GM18873 (cell line): ENCODE measurements at regions not wholly inside any gene's neighbourhood (a gene's known extent, or its start where the extent isn't known, plus 50 kb on each side); places are given as distances from the start of the nearest gene placed in this dataset.
"Not testable (repeated sequence)": the region's sequence is repeated elsewhere in the genome, so short reads cannot be mapped to it uniquely, and the experiment has no call there.

ENCODE experiments used
- ATAC-seq: cut with Tn5 transposase; IDR thresholded peaks from one replicate; pipeline ENCODE4 v1.9.1; 2021; ENCODE audit warnings: mild to moderate bottlenecking, moderate library complexity, moderate number of reproducible peaks; ENCODE audit not compliant: unreplicated experiment, low FRiP score

DNA sequence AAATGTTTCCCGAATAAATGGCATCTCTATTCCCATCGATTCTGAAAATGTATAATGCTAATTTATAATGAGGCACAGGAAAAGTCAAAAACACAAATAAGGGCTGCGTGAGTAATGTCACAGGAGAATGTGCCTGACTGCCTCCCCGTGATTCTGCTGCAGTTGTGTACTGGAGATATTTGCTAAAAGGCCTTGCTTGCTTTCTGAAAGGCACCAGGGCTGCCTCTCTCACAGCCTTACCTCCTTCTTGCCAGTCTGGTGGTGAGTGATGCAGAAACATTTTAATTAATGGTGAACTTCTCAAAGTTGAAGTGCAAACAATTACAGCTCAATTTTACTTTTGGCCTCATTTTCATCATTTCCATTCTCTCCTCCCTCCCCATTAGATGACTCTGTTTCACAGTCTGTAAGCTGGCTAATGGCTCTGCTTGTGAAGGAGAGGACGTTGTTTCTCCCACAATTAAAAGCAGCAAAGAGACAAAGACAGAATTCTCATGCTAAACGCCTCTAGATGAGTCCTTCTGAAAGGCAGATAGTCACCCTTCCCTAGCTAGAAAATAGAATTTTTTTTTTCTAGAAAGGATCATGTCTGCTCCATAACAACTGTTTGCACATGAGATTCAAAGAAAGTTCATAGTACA is 377.6 kb downstream of the MDFIC start:
- ATAC-seq: no peak

DNA sequence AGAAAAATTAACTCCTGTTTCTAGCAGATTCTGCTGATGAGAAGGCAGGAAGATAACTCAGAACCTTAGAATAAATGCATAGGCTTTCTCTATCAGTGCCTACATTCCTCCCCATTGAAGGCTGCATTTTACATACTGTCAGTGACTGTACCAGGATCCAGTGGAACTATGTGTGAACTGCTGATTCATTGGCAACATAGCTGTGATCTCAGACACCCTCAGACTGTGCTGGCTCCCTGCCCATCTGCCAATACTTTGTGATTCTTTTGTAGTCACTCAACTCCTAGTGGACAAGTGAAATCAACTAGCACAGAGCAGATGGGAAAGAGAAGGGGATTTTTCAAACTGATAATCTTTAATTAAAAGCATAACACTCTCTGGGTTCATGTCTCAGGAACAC is 375.8 kb downstream of the MDFIC start:
- ATAC-seq: no peak

DNA sequence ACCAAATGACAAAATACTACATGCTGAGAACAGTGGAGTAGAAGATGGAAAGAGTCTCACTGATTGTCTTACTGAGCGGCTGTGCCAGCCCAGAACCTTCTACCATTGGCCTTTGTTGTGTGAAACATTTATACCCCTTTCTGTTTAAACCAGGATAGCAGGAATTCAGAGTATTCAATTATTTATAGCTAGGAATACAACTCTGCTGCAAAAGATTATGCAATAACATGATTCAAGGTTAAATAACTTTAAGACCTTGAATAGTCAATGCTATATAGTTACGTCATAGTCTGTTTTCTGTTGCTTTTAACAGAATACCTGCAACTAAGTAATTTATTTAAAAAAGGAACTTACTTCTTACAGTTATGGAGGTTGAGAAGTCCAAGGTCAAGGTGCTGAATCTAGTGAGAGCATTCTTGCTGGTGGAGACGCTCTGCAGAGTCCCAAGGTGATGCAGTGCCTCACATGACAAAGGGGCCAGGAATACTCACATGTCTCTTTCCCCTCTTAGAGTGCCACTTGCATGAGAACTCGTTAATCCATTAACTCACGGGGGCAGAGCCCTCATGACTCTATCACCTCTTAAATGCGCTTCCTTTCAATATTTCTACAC is 371.8 kb downstream of the MDFIC start:
- ATAC-seq: no peak

DNA sequence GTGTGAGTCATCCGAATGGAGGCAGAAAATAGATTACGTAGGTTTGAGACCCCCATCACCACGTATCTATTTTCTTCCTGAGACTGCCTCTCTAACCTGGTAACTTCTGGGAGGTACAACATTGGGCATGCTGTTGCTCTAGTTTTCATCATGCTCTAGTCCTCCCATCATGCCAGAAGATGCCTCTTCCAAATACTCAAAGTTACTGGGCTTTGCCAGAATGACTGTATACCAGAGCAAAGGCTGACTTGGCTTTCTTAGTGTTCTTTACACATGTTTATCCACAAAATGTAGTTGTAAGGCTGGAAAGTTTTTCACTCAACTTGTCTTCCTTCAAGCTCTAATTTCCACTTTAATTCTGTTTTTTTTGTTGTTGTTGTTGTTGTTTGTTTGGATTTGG is 370.5 kb downstream of the MDFIC start:
- no peak for ATAC-seq

DNA sequence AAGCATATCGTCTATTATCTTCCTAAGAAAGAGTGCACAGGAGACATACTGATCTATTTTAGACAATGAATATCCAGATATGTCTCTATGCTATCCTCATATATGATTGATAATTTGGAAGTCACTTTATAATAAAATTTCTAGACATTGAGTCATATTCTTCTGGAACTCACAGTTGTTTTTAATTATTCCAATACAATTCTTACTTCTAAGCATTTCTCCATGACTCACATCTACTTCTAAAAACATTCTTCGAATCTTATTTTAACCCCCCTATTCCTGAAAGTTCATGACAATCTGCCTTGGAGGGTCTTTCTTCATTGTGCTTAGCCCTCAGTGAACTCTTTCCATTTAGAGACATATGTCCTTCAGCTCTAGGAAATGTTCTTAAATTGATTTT is 368.1 kb downstream of the MDFIC start:
- no peak for ATAC-seq

DNA sequence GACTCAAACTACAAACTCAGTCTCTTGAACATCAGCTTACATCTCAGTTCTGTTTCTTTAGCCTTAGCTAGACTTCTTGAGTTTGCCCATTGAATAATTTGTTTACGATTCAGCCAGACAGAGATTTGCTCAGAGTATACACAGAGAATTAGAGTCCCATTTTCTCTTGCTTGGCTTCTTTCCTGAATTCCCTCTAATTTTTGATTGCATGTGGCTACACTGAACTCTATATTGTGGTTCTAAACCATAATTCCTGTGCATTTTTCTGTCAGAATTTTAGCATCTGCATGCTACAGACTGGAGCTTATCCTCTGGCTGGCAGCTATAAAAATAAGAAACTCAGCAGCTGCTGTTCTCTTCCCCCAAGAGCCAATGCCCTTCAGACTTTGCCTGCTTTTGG is 354.9 kb downstream of the MDFIC start:
- no peak for ATAC-seq

DNA sequence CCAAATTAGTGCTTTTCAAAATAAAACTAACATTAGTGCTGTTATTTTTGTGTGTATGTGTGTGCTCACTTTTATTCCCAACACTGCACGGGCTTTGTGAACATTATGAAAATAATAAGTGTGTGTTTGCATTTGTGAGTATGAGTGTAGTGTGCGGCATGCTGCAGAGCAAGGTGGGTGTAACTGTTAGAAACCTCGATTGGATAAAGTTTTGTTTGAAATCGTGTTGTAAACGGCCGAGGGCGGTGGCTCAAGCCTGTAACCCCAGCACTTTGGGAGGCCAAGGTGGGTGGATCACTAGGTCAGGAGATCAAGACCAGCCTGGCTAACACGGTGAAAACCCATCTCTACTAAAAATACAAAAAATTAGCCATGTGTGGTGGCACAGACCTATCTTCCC is 352.0 kb downstream of the MDFIC start:
- ATAC-seq: not testable (repeated sequence)

DNA sequence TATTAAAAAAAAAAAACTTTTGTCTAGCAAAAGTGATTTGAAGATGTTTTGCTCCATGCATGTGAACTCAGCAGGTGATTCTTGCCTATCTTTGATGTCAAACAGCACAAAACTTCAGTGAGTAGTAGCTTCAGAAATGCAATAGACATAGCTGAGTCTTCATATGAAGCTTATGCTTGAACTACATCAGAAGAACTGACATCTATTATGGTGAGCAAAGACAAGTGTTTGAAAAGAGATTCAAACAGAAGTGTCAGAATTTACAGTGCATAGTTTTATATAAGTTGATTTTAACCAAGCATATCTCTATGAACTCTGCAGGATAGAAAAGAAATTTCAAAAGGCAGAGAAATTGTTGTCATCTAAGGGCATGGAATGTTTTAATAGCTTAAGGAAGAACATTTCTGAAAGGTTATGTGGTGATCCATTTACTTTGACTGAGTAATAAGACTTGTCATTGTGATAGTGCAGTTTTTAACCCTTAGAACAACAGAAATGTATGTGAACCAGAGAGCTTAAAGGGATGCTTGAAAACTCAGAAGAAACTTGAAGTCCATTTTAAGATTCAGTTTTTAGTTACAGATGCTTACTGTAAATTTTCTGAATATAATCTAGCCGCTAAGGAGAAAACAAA is 351.4 kb downstream of the MDFIC start:
- ATAC-seq: no peak

DNA sequence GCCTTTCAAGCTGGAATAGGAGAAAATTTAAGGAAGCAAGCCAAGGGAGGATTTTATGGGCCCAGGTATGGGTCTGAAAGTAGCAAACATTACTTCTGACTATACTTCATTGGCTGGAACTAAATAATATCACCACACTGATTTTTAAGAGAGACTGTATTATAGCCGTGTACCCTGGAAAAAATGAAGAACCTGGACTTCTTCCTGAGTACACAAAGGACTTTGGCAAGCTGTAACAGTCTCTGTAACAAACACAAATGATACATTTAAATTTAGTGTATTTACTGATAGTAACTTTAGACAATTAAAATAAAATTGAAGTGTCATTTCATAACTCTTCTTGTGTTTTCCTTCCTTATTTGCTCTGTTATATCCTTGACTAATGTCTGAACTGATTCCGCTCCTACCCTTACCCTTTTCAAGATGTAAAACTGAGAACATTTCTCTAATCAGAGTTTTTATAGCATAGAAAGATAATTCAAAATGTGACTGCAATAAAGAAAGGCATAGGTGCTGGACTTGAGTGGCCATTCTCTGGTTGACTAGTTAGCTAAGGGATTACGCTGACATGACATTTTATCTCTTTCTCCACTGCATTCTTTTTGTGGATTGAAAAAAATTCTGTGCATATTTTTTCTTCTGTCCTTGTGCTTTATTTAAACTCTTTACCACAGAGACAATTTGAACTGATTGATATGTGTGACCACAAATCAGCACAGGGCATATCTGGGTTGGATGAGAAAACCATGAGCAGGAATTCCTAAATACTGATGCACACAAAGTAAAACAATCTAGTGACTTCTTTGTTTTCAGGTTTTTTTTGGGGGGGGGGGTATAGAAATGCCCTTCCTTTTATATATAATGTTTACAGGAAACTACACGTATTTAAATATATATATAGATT is 349.7 kb downstream of the MDFIC start:
- ATAC-seq: no peak

DNA sequence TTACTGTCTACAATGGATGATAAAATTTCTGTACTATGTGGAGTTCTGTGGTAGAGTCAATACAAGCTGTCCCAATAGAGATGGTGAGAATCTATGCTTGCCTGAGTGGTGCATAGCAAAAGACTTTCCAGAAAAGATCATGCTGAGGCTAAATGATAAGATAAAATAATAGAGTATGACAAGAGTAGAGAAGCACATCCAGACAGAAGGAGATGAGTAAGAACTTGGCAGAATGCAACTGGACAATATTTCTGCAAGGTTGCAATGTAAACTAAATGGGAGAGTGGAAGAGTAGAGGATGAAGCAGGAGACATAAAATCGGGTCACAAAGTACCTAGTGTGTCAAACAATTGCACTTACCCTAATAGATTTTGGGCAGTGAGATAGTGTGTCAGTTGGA is 347.6 kb downstream of the MDFIC start:
- no peak for ATAC-seq

DNA sequence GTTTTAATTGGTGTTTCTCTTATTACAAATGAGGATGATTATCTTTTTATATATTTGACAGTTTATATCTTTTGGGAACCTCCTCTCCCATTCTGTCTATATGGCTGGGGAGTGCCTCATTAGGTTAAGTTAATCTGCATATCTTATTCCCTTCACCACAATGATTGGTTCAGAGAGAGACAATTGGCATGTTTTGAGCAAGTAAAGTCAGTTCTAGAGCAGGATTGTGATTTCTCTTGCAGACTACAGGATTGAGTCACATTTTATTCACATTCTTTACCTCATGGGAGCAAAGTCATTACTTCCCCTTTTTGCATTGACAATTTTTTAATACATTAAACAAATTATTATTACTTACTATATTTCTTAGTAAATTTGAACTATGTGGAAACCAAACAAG is 345.6 kb downstream of the MDFIC start:
- ATAC-seq: no peak

DNA sequence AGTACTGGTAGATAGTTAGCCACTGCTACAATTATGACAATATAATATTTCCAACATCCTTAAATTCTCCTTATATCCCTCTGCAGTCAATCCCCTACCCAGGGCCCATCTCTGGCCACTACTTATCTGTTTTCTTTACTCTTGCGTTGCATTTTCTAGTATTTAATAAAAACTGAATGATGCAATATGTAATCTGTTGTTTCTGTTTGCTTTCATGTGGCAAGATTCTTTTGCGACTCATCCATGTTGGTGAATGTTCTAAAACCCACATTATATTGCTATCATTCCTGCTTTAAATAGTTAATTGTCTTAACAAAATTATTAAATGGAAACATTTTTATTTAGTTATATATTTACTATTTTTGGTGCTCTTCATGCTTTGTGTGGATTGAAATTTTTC is 338.5 kb downstream of the MDFIC start:
- no peak for ATAC-seq

DNA sequence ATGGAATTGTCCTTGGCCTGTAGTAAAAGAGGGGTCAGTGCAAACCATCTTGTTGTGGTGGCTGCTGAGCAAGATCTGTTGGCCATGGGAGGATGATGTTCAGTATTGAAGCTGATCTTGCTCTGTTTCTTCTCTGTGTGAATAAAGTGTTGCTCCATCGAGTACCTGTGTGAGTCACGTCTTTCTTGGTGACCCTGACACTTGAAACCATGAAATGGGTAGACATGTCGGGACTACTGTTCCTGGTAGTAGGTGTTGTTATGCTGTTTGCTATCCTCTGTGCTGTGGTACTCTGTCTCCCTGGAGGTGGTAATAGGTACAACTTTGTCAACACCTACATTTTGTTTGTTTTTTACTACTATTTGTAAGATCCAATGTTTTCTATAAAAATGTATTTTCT is 330.6 kb downstream of the MDFIC start:
- ATAC-seq: no peak

DNA sequence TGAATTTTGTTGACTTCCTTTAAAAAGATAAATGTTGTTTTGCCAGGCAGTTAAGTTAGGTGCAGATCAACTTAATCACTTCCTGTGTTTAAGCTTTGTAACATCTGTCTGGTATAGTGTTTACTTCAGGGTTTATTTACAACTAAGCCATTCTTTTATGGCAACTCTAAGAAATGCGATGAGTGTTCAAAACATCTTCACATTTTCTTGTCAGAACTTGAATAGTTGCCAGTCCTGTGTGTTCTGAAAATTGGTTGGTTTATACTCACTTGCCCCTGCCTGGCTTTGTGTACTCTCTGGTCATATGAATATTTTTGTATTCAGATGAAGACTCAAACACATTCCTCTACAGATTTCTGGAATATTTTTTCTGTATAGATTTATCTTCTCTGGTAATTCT is 327.2 kb downstream of the MDFIC start:
- no peak for ATAC-seq

DNA sequence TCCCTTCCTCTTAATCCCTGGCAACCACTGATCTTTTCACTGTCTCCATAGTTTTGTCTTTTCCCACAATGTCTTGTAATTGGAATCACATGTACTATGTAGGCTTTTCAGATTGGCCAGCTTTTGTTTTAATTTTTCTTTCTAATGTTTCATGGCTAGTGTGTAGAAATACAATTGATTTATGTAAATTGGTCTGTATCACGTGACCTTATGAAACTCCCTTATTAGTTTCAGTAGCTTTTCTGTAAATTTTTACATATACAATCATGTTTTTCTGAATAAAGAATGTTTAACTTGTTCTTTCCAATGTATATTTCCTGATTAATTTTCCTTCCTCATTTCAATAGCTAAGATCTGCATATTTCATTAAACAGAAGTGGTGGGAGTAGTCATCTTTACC is 319.3 kb downstream of the MDFIC start:
- ATAC-seq: no peak

DNA sequence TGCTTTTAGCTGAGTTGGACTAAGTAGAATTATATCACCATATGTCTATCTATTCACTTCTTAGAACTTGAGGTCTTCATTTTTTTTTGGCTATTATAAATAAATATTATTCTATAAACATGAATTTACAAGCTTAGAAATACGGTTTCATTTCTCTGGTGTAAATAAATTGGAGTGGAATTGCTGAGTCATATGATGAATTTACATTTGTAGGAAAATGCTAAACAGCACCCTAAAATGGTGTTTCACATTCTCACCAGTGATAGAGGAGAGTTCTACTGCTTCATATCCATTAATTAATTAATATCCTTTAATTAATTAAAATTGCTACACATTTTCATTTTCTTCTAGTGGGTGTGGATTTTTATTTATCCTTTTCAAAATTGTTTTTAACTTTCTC is 318.3 kb downstream of the MDFIC start:
- ATAC-seq: no peak

DNA sequence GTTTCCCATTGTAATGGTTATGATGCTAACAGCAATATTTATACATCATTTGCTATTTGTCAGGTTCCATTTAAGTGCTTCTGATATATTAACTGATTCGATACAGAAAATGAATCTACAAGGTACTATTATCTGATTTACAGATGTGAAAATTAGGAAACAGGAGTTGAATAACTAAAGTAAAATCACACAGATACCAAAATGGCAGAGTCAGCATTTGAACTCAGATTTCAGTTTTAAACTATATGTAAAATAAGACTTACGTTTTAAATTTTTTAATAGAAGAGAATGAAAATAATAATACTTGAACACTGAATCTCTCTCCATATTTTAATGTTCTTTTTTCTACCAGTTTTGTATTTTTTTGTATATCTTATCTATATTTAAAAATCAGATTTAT is 313.2 kb downstream of the MDFIC start:
- ATAC-seq: no peak

DNA sequence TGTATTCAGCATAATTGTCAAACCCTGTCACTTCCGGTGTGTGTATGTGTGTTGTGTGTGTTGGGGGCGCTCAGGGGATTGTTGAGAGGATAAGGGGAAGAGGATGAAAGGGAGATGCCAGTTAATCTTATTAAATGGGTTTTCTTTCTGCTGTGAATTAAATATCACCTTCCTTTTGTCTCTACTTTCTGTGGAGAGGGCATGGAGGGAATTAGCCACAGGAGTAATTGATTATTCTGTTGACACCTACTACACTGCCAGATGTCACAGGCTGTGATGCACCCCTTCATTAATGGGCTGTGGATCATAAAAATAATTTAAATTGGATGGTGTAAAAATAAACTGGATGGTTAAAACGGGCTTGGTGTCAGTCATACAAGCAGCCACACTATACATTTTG is 311.9 kb downstream of the MDFIC start:
- no peak for ATAC-seq

DNA sequence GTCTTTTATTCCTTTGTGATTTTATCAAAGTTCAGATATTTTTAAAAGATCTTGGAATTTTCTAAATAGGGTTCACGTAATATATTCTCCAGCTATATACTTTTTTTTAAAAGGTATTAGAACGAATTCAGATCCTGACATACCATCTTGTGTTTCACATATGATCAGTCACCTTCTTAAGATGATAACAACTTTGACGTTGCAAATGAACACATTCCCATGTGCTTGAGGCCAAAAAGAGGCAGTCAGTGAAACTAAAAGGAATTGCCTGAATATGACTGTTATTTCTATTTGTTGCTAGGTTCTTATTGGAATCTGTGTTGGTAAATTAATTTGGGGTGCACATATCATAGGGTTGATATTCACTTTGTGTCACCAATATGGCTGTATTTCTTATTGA is 310.1 kb downstream of the MDFIC start:
- ATAC-seq: no peak

DNA sequence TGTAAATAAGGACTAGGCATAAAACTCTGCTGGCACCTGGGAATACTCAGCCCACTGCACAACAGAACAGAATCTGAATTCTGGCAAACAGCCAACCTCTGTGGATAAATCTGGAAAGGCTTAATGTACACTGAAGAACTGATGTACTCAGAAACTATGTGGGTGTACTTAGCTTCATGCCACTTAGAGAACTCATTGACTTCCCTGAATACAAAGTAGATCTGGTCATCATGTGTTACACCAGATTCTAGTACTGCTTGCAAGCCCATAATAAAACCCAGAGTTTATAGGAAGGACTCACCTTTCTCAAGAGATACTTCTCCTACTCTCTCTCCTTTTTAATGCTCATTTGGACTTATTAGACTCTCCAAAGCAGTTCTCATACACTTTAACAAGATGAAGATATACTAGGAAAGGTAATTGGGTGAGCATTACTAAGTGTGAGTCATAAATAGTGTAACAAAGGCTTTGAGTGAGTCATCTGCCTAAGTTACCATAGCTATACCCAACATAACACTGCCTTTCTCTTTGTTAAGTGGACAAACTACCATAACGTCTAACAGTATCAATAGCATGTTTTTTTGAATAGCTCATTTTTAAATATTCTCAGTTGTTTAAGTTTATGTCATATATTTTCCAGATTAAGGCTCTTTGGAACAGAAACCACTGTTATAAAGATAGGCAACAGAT is 309.1 kb downstream of the MDFIC start:
- ATAC-seq: no peak
